ENCODE measurements at regions not wholly inside any gene's neighbourhood (a gene's known extent, or its start where the extent isn't known, plus 50 kb on each side); places are given as distances from the start of the nearest gene placed in this dataset.
A peak's percentile ranks its signal among the peaks of the same experiment; 100 is the strongest.

DNA sequence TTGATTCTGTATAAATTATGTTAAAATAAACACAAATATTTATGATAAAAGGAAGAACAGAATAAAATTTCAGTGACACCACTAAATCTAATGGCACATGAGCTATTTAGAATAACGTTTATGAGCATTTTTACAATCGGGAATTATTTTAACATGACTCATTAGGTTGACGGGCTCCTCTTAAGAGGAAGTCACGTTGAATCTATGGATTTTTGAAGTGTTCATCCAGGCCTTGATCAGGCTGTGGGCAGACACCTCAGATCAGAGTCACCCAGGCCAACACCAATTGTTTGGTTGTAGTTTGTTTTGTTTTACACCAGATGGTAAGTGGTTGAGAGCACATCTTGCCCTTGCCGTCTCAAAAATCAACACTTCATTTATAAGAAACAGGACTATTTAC, 257.8 kb downstream of the FOXO1 start:
- no peak for DNase-seq (ENCODE audit: low read depth, low spot score)
- in situ Hi-C loops (cut with HindIII; ENCODE audit: low pct_unique_long_range_greater_than_20kb, low sequenced_read_pairs): no loop called here

DNA sequence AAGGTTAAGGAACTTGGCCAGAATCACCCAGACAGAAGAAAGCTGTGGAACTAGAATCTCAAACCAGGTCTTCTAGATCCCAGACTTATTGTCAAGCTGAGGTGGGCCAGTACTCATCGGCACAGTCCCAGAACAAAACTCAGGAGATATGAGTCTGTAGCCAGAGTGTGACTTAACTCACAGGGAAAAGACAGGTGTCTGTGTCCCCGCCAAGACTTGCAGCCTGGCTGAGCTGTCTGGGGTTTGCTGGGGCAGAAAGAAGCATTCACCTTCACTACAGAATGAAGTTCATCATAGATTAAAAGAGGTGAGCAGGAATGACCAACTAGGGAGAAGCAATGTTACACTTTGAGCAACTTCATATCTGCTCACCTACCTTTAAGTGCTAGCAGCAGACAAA, 257.2 kb downstream of the FOXO1 start:
- DNase-seq (ENCODE audit: low read depth, low spot score): no peak
- in situ Hi-C loops (cut with HindIII; ENCODE audit: low pct_unique_long_range_greater_than_20kb, low sequenced_read_pairs): no loop called here

DNA sequence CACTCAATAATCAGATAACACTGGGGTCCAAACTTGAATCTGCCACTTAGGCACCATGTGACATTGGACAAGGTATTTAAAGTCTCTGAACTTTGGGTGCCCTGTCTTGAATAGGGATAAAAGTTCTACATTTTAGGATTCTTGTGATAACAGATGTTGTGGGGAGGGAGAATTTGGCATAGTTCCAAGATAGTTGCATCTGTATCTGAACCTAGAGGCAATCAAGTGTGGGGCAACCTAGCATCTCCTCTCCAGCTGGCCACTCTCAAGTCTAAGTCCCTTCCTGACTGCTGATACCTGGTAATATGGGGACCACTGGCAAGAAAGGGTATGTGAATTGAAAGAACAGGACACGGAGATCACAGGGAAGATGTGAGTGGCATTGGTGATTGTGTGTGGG, 256.1 kb downstream of the FOXO1 start:
- in situ Hi-C loops (cut with HindIII; ENCODE audit: low pct_unique_long_range_greater_than_20kb, low sequenced_read_pairs): no loop called here
- DNase-seq (ENCODE audit: low read depth, low spot score): no peak

DNA sequence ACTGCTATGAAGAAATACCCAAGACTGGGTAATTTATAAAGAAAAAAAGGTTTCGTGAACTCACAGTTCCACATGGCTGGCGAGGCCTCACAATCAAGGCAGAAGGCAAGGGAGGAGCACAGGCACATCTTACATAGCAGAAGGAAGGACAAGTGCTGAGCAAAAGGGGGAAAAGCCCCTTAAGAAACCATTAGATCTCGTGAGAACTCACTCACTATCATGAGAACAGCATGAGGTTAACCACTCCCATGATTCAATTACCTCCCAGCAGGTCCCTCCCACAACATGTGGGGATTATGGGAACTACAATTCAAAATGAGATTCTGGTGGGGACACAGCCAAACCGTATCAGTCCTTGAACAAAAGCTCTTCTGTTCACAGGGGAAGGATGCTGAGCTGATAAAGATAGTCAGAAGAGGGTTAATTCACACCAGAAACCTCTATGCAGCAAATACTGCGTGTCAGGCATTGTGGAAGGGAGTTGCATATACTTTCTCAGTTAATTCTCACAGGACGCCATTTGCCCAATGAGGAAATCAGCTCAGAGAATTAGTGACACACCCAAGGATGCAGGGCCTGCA, 246.2 kb downstream of the FOXO1 start:
- DNase-seq (ENCODE audit: low read depth, low spot score): peak; percentile 48
- in situ Hi-C loops (cut with HindIII; ENCODE audit: low pct_unique_long_range_greater_than_20kb, low sequenced_read_pairs): no loop called here

DNA sequence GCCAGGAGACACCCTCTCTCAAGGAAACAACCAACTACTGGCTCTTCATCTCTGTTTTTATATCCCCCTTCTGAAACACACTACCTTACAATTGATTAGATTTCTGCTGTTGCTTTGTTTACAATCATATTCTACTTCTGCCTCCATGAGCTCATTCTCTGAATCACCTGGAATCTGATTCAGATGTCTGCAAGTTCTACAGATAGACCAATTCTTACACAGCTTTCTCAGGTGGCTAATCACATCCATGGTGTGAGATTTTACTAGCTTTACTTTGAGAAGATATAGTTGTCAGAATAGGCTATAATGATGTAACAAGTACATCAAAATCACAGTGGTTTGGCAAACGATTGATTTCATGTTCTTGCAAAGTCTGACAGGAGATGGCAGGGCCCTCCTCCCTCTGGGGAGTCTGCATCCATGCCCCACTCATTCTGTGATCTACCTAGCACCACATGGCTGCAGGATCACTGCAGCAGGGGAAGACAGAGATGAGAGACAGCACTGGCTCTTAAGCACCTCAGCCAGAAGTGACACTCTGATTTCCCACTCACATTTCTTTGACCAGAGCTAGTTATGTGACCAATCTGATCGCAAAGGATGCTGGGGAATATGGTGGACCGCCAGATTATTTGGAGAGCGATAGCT, 243.7 kb downstream of the FOXO1 start:
- in situ Hi-C loops (cut with HindIII; ENCODE audit: low pct_unique_long_range_greater_than_20kb, low sequenced_read_pairs): no loop called here
- no peak for DNase-seq (ENCODE audit: low read depth, low spot score)

DNA sequence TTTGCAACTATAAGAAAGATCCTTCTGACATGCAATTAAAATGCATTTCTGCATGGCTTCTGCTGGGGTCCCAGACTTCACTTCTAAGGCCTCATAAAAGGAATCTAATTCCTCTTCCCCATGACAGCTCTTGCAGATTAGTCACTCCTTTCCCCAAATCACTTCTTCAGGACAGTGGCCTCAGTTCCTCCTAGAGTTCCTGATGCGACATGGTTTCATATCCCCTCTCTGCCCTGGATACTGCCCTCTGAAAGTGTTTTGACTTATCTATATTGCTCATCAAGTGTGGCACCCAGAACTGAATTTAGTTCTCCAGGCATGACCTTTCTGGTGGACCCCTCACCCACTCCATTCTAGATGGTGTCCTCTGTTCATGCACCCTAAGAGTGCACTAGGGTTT, 238.1 kb downstream of the FOXO1 start:
- no peak for DNase-seq (ENCODE audit: low read depth, low spot score)
- in situ Hi-C loops (cut with HindIII; ENCODE audit: low pct_unique_long_range_greater_than_20kb, low sequenced_read_pairs): no loop called here

DNA sequence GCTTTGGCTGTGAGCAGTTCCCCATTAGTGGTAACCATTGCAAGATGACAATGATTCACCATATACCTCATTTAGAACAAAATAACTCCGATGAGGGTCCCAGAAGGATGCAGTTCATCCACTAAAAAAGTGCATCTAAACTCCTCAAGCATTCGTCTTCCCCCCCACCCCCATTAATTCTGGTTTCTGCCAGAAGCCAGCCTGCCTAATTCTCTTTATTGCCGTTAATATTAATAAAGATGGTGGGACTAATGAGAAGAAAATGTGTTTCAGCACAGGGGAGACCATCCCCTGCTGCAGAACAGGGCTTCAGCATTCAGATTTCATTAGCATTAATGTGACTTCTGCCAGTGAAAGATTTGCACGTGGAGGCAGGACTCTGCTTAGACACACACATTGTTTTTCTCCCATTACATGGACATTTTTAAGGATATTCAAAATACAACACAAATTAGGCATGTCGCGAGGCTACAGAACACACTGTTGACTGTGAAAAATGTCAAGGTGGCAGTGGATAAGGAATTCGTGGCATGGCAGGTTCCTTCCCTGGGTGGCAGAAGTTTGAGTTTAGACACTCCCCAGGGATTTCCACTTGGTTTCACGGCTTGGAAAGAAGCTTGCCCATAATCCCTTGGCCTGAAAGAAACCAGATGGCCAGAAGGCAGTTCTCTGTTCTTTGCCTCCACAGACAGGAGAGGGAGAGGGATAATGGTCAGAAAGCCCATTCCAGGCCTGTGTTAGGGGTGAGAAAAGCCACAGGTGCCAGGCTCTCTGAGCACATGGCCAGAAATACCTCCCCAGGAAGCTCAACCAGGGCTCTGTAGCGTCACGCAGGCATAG, 236.5 kb downstream of the FOXO1 start:
- DNase-seq (ENCODE audit: low read depth, low spot score): no peak
- in situ Hi-C loops (cut with HindIII; ENCODE audit: low pct_unique_long_range_greater_than_20kb, low sequenced_read_pairs): no loop called here

DNA sequence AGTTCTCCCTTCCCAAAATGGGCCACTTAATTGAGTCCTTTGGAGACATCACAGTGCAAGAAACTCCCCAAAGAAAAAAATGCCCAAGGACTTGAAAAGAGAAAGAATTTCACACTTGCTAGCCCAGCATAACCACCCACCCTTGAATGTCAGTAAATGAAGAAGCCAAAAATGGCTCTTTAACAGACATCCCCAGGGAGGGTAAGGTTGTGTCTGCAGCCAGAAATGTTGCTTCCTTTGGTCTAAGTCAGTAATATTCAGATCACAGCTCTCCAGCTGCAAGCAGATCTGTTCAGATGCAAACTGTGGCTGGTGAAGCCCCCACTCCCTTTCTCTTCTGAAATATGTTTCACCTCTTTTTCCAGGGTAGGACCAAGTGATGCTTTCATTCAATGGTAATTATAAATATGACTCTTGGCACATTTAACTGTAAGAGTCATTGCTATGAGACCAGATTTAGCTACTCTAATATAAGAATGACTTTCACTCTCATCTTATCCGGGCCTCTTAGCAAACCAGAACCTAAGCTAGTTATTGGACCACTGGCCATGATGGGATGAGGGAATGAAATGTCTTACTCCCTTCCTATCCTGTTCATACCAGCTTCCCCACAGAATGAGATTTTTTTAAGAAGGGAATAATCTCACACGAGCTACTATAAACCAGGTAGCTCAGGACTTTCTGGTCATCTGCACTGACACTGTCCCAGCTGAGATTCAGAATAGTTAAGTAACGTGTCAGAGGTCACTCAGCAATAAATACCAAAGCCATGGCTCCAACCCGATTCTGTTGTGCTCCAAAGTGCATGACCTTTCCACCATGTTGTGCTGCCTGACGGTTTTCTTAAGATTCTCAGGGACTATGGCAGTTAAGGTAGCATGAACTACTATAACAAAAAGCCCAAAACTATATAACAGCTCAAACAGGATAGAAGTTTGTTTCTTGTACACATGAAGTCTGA, 234.1 kb downstream of the FOXO1 start:
- no peak for DNase-seq (ENCODE audit: low read depth, low spot score)

DNA sequence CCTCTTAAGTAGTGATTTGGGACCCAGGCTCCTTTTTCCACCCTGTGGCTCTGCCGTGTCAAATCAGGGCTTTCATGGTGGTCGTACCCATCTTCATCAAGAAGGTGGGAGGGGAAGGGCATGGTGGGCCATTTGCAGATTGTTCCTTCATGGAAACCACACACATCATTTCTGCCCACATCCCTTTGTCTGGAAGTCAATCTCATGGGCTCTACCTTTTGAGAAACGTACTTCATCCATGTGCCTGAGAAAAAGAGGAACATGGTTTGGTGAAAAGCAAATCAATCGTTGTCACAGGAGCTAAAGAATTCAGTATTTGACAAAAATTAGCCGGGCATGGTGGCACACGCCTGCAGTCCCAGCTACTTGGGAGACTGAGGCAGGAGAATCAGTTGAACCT, 233.4 kb downstream of the FOXO1 start:
- DNase-seq (ENCODE audit: low read depth, low spot score): no peak
- in situ Hi-C loops (cut with HindIII; ENCODE audit: low pct_unique_long_range_greater_than_20kb, low sequenced_read_pairs): no loop called here

More for the DNA sequence above, 234.1 kb downstream of the FOXO1 start:
- in situ Hi-C loops (cut with HindIII; ENCODE audit: low pct_unique_long_range_greater_than_20kb, low sequenced_read_pairs): no loop called here

DNA sequence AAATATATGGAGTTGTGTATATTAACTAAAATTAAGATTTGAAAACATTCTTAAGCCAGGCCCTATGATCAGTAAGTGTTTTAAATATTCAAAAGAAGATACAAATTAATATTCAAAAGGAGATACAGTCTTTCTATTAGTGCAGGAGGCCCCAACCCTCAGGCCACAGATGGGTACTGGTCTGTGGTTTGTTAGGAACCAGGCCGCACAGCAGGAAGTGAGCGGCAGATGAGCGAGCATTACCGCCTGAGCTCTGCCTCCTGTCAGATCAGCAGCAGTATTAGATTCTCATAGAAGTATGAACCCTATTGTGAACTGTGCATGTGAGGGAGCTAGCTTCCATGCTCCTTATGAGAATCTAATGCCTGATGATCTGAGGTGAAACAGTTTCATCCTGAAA, 232.9 kb downstream of the FOXO1 start:
- in situ Hi-C loops (cut with HindIII; ENCODE audit: low pct_unique_long_range_greater_than_20kb, low sequenced_read_pairs): no loop called here

DNA sequence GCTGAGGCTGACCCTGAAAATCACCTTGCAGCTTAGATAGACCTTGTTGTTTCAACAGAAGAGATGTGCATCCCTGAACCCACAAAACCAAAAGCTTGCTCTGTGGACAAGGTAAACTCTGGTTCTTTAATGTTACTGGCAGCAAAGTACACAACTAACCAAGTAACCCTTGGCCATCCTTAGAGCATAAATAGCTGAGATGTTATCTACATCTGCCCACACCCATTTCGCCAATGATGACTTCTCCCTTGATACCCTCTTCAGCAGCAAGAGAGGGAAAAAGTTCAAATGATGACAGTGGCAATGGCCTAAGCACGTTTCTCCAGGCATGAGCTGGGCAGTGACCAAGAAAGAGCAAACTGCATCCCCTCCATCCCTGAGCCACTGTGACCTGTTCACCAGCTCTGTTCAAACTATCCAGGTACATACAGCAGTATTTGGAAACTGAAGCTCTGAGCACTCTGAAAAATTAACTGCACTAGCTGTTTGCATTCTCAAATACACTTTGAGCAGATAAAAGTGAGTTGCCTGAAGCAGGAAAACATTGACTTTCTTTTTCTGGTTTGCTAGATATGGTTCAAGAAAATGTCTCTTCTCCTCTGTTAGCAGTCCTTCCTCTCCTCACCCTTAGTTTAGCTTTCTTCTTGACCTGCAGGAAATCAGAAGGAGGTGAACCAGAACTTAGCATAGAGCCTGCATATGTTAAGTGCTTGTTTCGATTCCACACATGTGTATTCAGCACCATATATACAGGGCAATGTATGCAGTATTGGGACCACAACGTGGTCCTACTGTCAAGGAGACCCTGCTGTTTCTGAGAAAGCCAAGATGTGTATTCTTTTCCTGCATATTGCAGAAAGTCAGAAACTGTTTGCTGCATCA, 231.7 kb downstream of the FOXO1 start:
- in situ Hi-C loops (cut with HindIII; ENCODE audit: low pct_unique_long_range_greater_than_20kb, low sequenced_read_pairs): no loop called here
- DNase-seq (ENCODE audit: low read depth, low spot score): no peak

More for the DNA sequence above, 232.9 kb downstream of the FOXO1 start:
- no peak for DNase-seq (ENCODE audit: low read depth, low spot score)

DNA sequence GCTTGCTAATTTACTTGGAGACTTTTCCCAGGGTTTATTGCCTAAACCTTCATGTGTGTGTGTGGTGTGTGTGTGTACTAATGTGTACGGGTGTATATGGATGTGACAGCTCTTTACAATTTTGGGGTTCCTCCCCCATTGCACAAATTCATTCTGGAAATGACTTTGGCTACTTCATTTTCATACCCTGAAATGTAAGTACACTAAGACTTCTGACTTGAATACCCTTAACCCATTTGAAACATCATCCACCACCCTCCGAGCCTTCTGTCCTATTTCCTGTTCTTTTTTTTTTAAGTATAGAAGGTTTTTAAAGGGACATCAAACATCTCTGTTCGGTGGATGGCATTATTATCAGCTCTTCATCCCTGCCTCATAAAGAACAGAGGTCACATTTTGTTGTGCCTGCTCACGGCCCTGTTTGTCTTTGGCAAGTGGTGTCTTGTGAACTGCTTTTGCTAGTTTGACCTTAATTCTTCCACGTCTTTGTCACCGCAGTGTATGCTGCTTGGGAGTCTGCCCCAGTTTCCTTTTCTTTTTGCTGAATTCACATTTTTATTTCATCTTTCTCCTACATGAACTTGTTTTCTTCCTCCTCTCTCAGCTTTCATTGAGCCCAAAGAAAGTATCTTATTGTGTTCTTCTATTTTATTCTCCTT, 228.3 kb downstream of the FOXO1 start:
- DNase-seq (ENCODE audit: low read depth, low spot score): no peak
- in situ Hi-C loops (cut with HindIII; ENCODE audit: low pct_unique_long_range_greater_than_20kb, low sequenced_read_pairs): no loop called here

DNA sequence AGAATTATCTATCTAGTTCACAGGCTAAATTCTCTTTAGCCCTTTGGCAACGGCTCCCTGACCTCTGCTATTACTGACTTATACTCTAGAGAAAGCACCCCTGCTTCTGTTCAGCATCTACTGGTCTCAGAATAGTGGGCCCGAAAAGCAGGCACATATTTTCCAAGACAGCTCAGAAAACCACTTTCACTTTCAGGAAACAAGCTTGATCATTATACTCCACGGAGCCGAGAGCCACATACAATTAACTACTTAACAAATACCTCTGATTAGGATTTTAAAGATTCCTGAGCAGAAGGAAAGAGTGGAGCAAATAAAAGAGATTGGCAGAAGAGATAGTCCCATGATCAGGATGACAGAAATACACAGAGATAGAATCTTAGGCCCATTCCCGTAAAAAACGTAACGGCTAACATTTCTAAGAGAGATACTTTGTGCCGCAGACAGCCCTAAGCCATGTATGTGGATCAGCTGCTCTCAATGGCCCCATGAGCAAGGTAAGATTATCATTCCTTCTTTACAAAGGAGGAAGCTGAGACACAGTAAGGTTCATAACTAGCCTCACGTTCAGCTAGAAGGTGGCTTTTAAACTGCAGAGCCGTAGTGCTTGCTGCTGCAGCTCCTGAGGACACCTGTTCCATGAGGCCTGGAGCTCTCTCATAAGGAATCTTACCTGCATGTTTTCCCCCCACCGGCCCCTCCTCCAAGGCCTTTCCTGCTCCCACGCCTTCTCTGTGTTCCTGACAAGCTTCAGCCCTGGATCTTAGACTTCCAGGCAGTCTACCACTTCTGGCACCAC, 227.2 kb downstream of the FOXO1 start:
- in situ Hi-C loops (cut with HindIII; ENCODE audit: low pct_unique_long_range_greater_than_20kb, low sequenced_read_pairs): no loop called here
- peak; percentile 38 for DNase-seq (ENCODE audit: low read depth, low spot score)

DNA sequence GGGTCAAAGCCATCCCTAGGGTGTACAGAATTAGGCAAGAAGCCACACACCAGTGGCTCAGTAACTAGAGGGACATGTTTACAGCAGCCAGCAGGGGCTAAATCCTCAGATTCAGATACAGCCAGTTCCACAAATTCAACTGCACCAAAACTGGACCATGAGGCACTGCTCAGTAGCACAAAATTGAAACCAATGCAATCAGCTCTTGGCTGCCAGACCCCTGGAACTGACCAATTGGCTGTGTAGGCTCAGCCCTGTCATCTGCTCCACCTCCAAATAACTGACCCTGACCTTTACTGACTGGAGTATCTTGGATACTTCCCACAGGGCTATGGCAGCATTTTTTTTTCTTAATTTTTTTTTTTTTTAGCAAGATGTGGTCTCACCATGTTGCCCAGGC, 226.5 kb downstream of the FOXO1 start:
- DNase-seq (ENCODE audit: low read depth, low spot score): peak; percentile 20
- in situ Hi-C loops (cut with HindIII; ENCODE audit: low pct_unique_long_range_greater_than_20kb, low sequenced_read_pairs): no loop called here

DNA sequence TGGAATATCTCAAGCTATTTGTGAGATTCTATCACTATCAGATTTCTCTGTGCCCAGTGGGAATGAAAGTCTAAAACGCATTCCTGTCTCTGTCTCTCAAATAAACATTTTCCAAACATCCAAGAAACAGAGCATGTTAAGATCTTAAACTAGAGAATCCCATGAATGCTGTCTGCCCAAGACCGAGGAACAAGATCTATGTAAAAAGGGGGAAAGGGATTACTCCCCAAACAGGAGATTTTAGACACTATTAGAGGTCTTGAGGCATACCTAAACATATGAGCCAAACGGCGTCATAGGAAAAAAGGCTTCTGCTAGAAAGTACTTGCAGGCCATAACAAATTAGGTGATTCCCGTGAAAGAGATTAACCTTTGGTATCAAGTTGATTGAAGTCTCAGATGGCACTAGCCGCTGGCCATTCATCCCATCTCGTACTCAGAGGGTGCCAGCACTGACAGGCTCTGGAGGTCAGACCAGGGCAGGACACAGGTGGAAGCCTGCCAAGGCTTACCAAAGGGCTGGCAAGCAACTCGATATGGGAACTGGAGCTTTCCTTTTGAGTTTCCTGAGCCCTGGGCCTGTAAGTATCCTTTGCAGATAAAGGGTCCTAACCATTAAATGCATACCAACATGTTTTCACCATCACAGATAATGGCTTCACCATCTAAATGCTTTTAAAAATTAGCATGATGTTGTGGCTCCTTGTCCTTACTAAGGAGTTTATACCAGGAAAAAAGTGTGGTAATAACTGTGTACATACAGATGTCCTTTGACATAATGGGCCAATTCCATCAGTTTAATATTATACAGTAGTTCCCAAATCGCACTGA, 225.2 kb downstream of the FOXO1 start:
- in situ Hi-C loops (cut with HindIII; ENCODE audit: low pct_unique_long_range_greater_than_20kb, low sequenced_read_pairs): no loop called here
- no peak for DNase-seq (ENCODE audit: low read depth, low spot score)

Data from SK-MEL-5 (cell line).